ENCODE measurements at regions not wholly inside any gene's neighbourhood (a gene's known extent, or its start where the extent isn't known, plus 50 kb on each side); places are given as distances from the start of the nearest gene placed in this dataset.

DNA sequence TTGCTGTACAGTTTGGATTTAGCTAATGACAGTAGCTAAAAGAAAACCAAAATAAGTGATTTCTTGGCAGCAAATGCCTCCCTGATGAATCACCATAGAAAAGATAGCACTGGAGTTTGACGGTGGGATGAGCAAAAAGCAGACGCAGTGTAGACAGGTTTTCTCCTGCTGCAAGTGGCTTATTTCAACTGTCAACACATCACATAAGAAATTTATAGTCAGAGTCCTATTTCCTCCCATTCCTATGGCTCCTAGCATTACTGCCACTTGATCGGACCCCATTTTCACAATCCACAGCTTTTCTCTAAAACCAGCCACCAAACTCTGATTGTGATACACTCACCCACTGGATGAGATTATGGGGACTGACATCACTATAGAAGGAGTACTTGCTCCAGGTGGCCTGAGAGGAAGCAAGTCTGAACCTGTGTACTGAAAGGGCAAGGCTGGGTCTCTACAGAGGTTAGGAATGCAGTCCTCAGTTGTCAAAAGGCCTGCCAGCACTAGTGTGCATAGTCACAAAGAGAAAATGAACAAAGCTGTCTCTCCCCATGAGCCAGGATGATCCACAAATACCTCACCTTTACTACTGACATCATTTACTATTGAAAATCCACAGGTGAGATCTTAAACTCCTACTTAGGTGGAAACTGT is 359.8 kb downstream of the LTN1 start:
- H3F3A ChIP-seq (ENCODE audit: low read depth): no peaks in the 10 kb centered on the region

GRCh38 chr21:28627691-28628090 is 365.0 kb downstream of the LTN1 start:
- no peak overlapping the region for H2AFZ ChIP-seq (ENCODE audit: low read length)
- H3K9me3 ChIP-seq (ENCODE audit: insufficient read depth, low read depth, low read length): no peaks in the 10 kb centered on the region
- no peak for TF ChIP-seq EZH2phosphoT487 (IDR thresholded peaks at IDR 0.05; ENCODE audit: borderline replicate concordance)
- TF ChIP-seq, protein P1, sequence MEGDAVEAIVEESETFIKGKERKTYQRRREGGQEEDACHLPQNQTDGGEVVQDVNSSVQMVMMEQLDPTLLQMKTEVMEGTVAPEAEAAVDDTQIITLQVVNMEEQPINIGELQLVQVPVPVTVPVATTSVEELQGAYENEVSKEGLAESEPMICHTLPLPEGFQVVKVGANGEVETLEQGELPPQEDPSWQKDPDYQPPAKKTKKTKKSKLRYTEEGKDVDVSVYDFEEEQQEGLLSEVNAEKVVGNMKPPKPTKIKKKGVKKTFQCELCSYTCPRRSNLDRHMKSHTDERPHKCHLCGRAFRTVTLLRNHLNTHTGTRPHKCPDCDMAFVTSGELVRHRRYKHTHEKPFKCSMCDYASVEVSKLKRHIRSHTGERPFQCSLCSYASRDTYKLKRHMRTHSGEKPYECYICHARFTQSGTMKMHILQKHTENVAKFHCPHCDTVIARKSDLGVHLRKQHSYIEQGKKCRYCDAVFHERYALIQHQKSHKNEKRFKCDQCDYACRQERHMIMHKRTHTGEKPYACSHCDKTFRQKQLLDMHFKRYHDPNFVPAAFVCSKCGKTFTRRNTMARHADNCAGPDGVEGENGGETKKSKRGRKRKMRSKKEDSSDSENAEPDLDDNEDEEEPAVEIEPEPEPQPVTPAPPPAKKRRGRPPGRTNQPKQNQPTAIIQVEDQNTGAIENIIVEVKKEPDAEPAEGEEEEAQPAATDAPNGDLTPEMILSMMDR (conservative IDR thresholded peaks at IDR 0.05; ENCODE audit: low read length): no peak
- H3K4me1 ChIP-seq (ENCODE audit: insufficient read depth, low read length, poor library complexity, severe bottlenecking): no peaks in the 10 kb centered on the region
- H3K79me2 ChIP-seq (ENCODE audit: insufficient read depth, low read length): no peaks in the 10 kb centered on the region
- H3F3A ChIP-seq (ENCODE audit: low read depth): no peaks in the 10 kb centered on the region
- H3K4me3 ChIP-seq (ENCODE audit: low read length, poor library complexity, severe bottlenecking): no peak overlapping the region
- H4K20me1 ChIP-seq (ENCODE audit: insufficient read depth, low read length, poor library complexity, severe bottlenecking): no peaks in the 10 kb centered on the region
- H3K36me3 ChIP-seq (ENCODE audit: insufficient read depth, low read length): no peaks in the 10 kb centered on the region
- no peak overlapping the region for H3K9ac ChIP-seq (ENCODE audit: low read depth, low read length, poor library complexity, severe bottlenecking)
- no peaks in the 10 kb centered on the region for H3K27me3 ChIP-seq (ENCODE audit: insufficient read depth, low read length, poor library complexity, severe bottlenecking)
- H3K4me2 ChIP-seq (ENCODE audit: low read depth, low read length, poor library complexity, severe bottlenecking): no peak overlapping the region
- H3K9me2 ChIP-seq (replicated peaks; ENCODE audit: low read depth, low read length): no peaks in the 10 kb centered on the region

More for the DNA sequence above, 359.8 kb downstream of the LTN1 start:
- Histone ChIP-seq H3K36me3 (ENCODE audit: insufficient read depth, low read length) (no peaks in the 10 kb centered on the region), H3K4me2 (ENCODE audit: low read depth, low read length, poor library complexity, severe bottlenecking) (no peak overlapping the region), H3K9me2 (replicated peaks; ENCODE audit: low read depth, low read length) (no peaks in the 10 kb centered on the region), H3K9me3 (ENCODE audit: insufficient read depth, low read depth, low read length) (no peaks in the 10 kb centered on the region), H2AFZ (ENCODE audit: low read length) (no peak overlapping the region), H3K79me2 (ENCODE audit: insufficient read depth, low read length) (no peaks in the 10 kb centered on the region), H3K9ac (ENCODE audit: low read depth, low read length, poor library complexity, severe bottlenecking) (no peak overlapping the region), H3K27me3 (ENCODE audit: insufficient read depth, low read length, poor library complexity, severe bottlenecking) (no peaks in the 10 kb centered on the region), H3K4me1 (ENCODE audit: insufficient read depth, low read length, poor library complexity, severe bottlenecking) (no peaks in the 10 kb centered on the region), H3K4me3 (ENCODE audit: low read length, poor library complexity, severe bottlenecking) (no peak overlapping the region), H4K20me1 (ENCODE audit: insufficient read depth, low read length, poor library complexity, severe bottlenecking) (no peaks in the 10 kb centered on the region)
- TF ChIP-seq, protein P1 (conservative IDR thresholded peaks at IDR 0.05; ENCODE audit: low read length): no peak
- no peak for TF ChIP-seq EZH2phosphoT487 (IDR thresholded peaks at IDR 0.05; ENCODE audit: borderline replicate concordance)

DNA sequence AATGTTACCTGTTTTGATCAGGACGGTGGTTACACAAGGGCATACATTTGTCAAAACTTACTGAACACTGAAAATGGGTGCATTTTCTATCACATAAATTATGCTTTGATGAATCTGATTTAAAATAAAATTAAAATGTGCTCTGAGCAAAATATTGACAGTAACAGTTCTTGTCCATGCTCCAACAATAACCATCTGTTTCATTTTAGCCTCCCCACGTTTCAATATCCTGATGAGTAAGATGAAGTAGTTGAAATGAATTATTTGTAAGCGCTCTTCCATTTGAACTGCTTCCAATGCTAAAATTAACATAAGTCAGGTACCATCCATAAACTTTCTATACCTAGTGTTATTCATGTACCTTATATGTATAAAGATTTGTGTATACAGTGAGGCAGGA is 365.4 kb downstream of the LTN1 start:
- Histone ChIP-seq H3K9me2 (replicated peaks; ENCODE audit: low read depth, low read length) (no peaks in the 10 kb centered on the region), H3K4me1 (ENCODE audit: insufficient read depth, low read length, poor library complexity, severe bottlenecking) (no peaks in the 10 kb centered on the region), H3K79me2 (ENCODE audit: insufficient read depth, low read length) (no peaks in the 10 kb centered on the region), H3K4me2 (ENCODE audit: low read depth, low read length, poor library complexity, severe bottlenecking) (no peak overlapping the region), H2AFZ (ENCODE audit: low read length) (no peak overlapping the region), H3K36me3 (ENCODE audit: insufficient read depth, low read length) (no peaks in the 10 kb centered on the region), H3K4me3 (ENCODE audit: low read length, poor library complexity, severe bottlenecking) (no peak overlapping the region), H3K9ac (ENCODE audit: low read depth, low read length, poor library complexity, severe bottlenecking) (no peak overlapping the region), H3K9me3 (ENCODE audit: insufficient read depth, low read depth, low read length) (no peaks in the 10 kb centered on the region), H3F3A (ENCODE audit: low read depth) (no peaks in the 10 kb centered on the region), H4K20me1 (ENCODE audit: insufficient read depth, low read length, poor library complexity, severe bottlenecking) (no peaks in the 10 kb centered on the region), H3K27me3 (ENCODE audit: insufficient read depth, low read length, poor library complexity, severe bottlenecking) (no peaks in the 10 kb centered on the region)
- no peak for TF ChIP-seq EZH2phosphoT487 (IDR thresholded peaks at IDR 0.05; ENCODE audit: borderline replicate concordance)
- TF ChIP-seq, protein P1 (conservative IDR thresholded peaks at IDR 0.05; ENCODE audit: low read length): no peak

Measured in Loucy (cell line).